DND-41 (cell line): ENCODE measurements at regions not wholly inside any gene's neighbourhood (a gene's known extent, or its start where the extent isn't known, plus 50 kb on each side); places are given as distances from the start of the nearest gene placed in this dataset.

ENCODE experiments used
- CTCF ChIP-seq: IDR thresholded peaks from 2 replicates; pipeline ENCODE4 v1.5.1; 2012; ENCODE audit warnings: borderline replicate concordance, low read length, moderate library complexity, mild to moderate bottlenecking; ENCODE audit not compliant: poor library complexity, severe bottlenecking; ENCODE audit errors: extremely low read depth
- EZH2 ChIP-seq: IDR thresholded peaks from 3 replicates; pipeline ENCODE4 v1.6.1; 2012; ENCODE audit warnings: borderline replicate concordance, low read depth, mild to moderate bottlenecking, moderate library complexity, low read length, inconsistent platforms; ENCODE audit not compliant: severe bottlenecking

- TF ChIP-seq CTCF (no peak), EZH2 (no peak)
Observed at GRCh38 chr12:60035835-60036234, 440.0 kb downstream of the SLC16A7 start.
